Glutamatergic neuron (in vitro differentiated cells): ENCODE measurements at regions not wholly inside any gene's neighbourhood (a gene's known extent, or its start where the extent isn't known, plus 50 kb on each side); places are given as distances from the start of the nearest gene placed in this dataset.
A peak's percentile ranks its signal among the peaks of the same experiment; 100 is the strongest.

Experiments
- DNase-seq: peaks from one replicate; pipeline ENCODE4 v3.0.0; 2022
- H3K27ac Mint-ChIP-seq: one replicate; pipeline ENCODE4 v1.8.0; 2020; ENCODE audit warnings: mild to moderate bottlenecking, mixed read lengths, inconsistent platforms; ENCODE audit not compliant: unreplicated experiment
- H3K27me3 Mint-ChIP-seq: one replicate; pipeline ENCODE4 v1.8.0; 2020; ENCODE audit warnings: mild to moderate bottlenecking, moderate library complexity, mixed read lengths, inconsistent platforms; ENCODE audit not compliant: unreplicated experiment
- H3K36me3 Mint-ChIP-seq: one replicate; pipeline ENCODE4 v1.8.0; 2020; ENCODE audit warnings: mild to moderate bottlenecking, mixed read lengths, inconsistent platforms; ENCODE audit not compliant: unreplicated experiment
- H3K4me1 Mint-ChIP-seq: one replicate; pipeline ENCODE4 v1.8.0; 2020; ENCODE audit warnings: mild to moderate bottlenecking, low read depth, mixed read lengths, inconsistent platforms; ENCODE audit not compliant: unreplicated experiment
- H3K4me3 Mint-ChIP-seq: one replicate; pipeline ENCODE4 v1.8.0; 2020; ENCODE audit warnings: mild to moderate bottlenecking, mixed read lengths, inconsistent platforms; ENCODE audit not compliant: unreplicated experiment
- H3K9me3 Mint-ChIP-seq: one replicate; pipeline ENCODE4 v1.8.0; 2020; ENCODE audit warnings: mild to moderate bottlenecking, moderate library complexity, mixed read lengths, inconsistent platforms; ENCODE audit not compliant: unreplicated experiment
- CTCF ChIP-seq: fragments of 200-600 bp; sonication (generic); IDR thresholded peaks from one replicate; pipeline ENCODE4 v1.5.0; 2021; ENCODE audit not compliant: partially characterized antibody, unreplicated experiment

- no peaks in the 10 kb centered on the region for H3K36me3 Mint-ChIP-seq
- H3K27me3 Mint-ChIP-seq: peaks cover 4% of the 10 kb centered on the region
- H3K4me3 Mint-ChIP-seq: no peak overlapping the region
- TF ChIP-seq CTCF: no peak
- H3K27ac Mint-ChIP-seq: no peak overlapping the region
- peaks cover under 1% of the 10 kb centered on the region for H3K9me3 Mint-ChIP-seq
- H3K4me1 Mint-ChIP-seq: no peaks in the 10 kb centered on the region
- no peak for DNase-seq
Observed at GRCh38 chr5:34563269-34563668, 92.9 kb upstream of the RAI14 start.

- Mint-ChIP-seq H3K27me3 (peaks cover 3% of the 10 kb centered on the region), H3K9me3 (no peaks in the 10 kb centered on the region), H3K36me3 (no peaks in the 10 kb centered on the region), H3K27ac (no peak overlapping the region), H3K4me1 (no peaks in the 10 kb centered on the region), H3K4me3 (no peak overlapping the region)
- DNase-seq: no peak
- TF ChIP-seq CTCF: no peak
Observed at GRCh38 chr5:34563931-34564709, 92.0 kb upstream of the RAI14 start.

- Mint-ChIP-seq H3K27ac (no peak overlapping the region), H3K4me1 (no peaks in the 10 kb centered on the region), H3K36me3 (no peaks in the 10 kb centered on the region), H3K9me3 (no peaks in the 10 kb centered on the region), H3K4me3 (no peak overlapping the region), H3K27me3 (peaks cover 3% of the 10 kb centered on the region)
- no peak for TF ChIP-seq CTCF
- DNase-seq: no peak
Observed at GRCh38 chr5:34564710-34565235, 91.4 kb upstream of the RAI14 start.

- H3K4me1 Mint-ChIP-seq: peaks cover 13% of the 10 kb centered on the region
- H3K27ac Mint-ChIP-seq: peak overlapping the region; percentile 17
- H3K27me3 Mint-ChIP-seq: peaks cover 4% of the 10 kb centered on the region
- no peak for DNase-seq
- no peak for TF ChIP-seq CTCF
- peak overlapping the region; percentile 59 for H3K4me3 Mint-ChIP-seq
- peaks cover 2% of the 10 kb centered on the region for H3K9me3 Mint-ChIP-seq
- no peaks in the 10 kb centered on the region for H3K36me3 Mint-ChIP-seq
Observed at GRCh38 chr5:34570143-34570542, 86.0 kb upstream of the RAI14 start.
